ENCODE measurements at regions not wholly inside any gene's neighbourhood (a gene's known extent, or its start where the extent isn't known, plus 50 kb on each side); places are given as distances from the start of the nearest gene placed in this dataset.

DNA sequence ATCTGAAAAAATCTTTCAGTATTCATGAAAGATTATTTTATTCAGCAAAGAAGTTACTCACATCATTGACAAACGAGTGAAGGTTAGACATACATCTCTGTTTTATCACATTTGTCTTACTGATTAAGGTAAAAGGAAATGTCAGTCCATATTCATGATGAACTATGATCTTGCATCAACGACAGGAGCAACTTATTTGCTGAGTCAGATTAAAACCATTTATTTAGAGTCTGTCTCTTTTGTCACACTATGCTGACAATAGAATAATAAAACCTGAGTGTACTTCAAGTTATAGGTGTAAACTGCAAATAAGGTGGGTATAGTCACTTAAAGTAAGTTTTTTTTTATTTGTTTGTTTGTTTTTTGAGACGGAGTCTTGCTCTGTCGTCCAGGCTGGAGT is 216.5 kb upstream of the SEMA3C start:
- TF ChIP-seq NFIC (IDR thresholded peaks at IDR 0.05) (no peak), TAF1 (IDR thresholded peaks at IDR 0.05; ENCODE audit: low read depth) (no peak), TEAD4 (IDR thresholded peaks at IDR 0.05) (no peak), CEBPB (IDR thresholded peaks at IDR 0.05) (no peak), RAD21 (IDR thresholded peaks at IDR 0.05; ENCODE audit: low read depth) (no peak), MAX (IDR thresholded peaks at IDR 0.05) (no peak), REST (IDR thresholded peaks at IDR 0.05; ENCODE audit: low read depth) (no peak), EP300 (IDR thresholded peaks at IDR 0.05; ENCODE audit: borderline replicate concordance) (no peak)

Data from Ishikawa (cell line).